Activated CD8-positive, alpha-beta memory T cell treated with anti-CD3 and anti-CD28 coated beads for 1 hour (primary cell): ENCODE measurements at regions not wholly inside any gene's neighbourhood (a gene's known extent, or its start where the extent isn't known, plus 50 kb on each side); places are given as distances from the start of the nearest gene placed in this dataset.
"Not testable (repeated sequence)": the region's sequence is repeated elsewhere in the genome, so short reads cannot be mapped to it uniquely, and the experiment has no call there.

Experiments
- DNase-seq, 2 donors: peaks; one replicate each; pipeline ENCODE4 v3.0.0-alpha.2; 2020; ENCODE audit warnings: low read depth in 1 of 2; ENCODE audit errors: extremely low read depth in 1 of 2

GRCh38 chr18:42532119-42532518, 577.1 kb downstream of the PIK3C3 start:
- DNase-seq, result no peak

- no peak for DNase-seq
Measured at GRCh38 chr18:42533009-42533575, 578.1 kb downstream of the PIK3C3 start.

GRCh38 chr18:42533616-42534015, 578.6 kb downstream of the PIK3C3 start:
- no peak for DNase-seq

GRCh38 chr18:42534313-42534712, 579.3 kb downstream of the PIK3C3 start:
- no peak for DNase-seq

GRCh38 chr18:42536442-42536841, 579.0 kb downstream of the RIT2 start:
- DNase-seq, result no peak

- DNase-seq, result no peak
Measured at GRCh38 chr18:42537291-42537690, 578.2 kb downstream of the RIT2 start.

GRCh38 chr18:42544901-42545300, 570.6 kb downstream of the RIT2 start:
- no peak for DNase-seq

GRCh38 chr18:42545825-42546224, 569.7 kb downstream of the RIT2 start:
- DNase-seq, result no peak

- DNase-seq, result no peak
Measured at GRCh38 chr18:42548493-42548892, 567.0 kb downstream of the RIT2 start.

GRCh38 chr18:42549596-42549995, 565.9 kb downstream of the RIT2 start:
- DNase-seq, result no peak

GRCh38 chr18:42552559-42552958, 562.9 kb downstream of the RIT2 start:
- DNase-seq, result not testable (repeated sequence)

- no peak for DNase-seq
Measured at GRCh38 chr18:42559069-42559690, 556.3 kb downstream of the RIT2 start.

- no peak for DNase-seq
Measured at GRCh38 chr18:42561521-42561920, 554.0 kb downstream of the RIT2 start.

- no peak for DNase-seq
Measured at GRCh38 chr18:42563995-42564394, 551.5 kb downstream of the RIT2 start.

- DNase-seq, result no peak
Measured at GRCh38 chr18:42564761-42565160, 550.7 kb downstream of the RIT2 start.

- DNase-seq, result no peak
Measured at GRCh38 chr18:42568773-42569172, 546.7 kb downstream of the RIT2 start.

- no peak for DNase-seq
Measured at GRCh38 chr18:42574871-42575270, 540.6 kb downstream of the RIT2 start.

- no peak for DNase-seq
Measured at GRCh38 chr18:42576124-42576523, 539.4 kb downstream of the RIT2 start.

- DNase-seq, result no peak
Measured at GRCh38 chr18:42578792-42579191, 536.7 kb downstream of the RIT2 start.

- DNase-seq, result no peak
Measured at GRCh38 chr18:42582266-42582665, 533.2 kb downstream of the RIT2 start.

GRCh38 chr18:42583283-42583731, 532.2 kb downstream of the RIT2 start:
- DNase-seq, result no peak

GRCh38 chr18:42586601-42587000, 528.9 kb downstream of the RIT2 start:
- no peak for DNase-seq

GRCh38 chr18:42588786-42589185, 526.7 kb downstream of the RIT2 start:
- DNase-seq, result no peak
